ENCODE measurements at regions not wholly inside any gene's neighbourhood (a gene's known extent, or its start where the extent isn't known, plus 50 kb on each side); places are given as distances from the start of the nearest gene placed in this dataset.
"Not testable (repeated sequence)": the region's sequence is repeated elsewhere in the genome, so short reads cannot be mapped to it uniquely, and the experiment has no call there.

DNA sequence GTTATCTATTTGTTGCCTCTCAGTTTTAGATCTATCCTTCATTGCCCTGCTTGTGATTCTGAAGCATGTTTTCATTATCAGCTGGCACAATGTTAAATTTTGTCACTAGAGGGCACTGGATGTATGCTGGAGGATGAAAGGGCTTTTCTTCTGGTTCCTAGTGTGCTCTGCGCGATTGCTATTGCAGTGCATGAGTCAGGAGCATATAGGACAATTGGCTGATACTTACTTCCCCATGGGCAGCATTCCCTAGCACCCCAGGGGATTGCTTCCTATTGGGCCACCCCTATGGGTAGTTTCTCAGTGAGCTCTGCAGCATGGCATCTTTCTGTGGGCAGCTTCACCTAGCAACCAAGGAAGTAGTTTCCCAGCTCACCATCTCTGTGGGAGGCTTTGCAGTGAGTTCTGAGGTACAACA lies 280.3 kb upstream of the SYNCRIP start:
- H3K27me3 ChIP-seq (ENCODE audit: control insufficient read depth, insufficient read depth, low read length) = no peaks in the 10 kb centered on the region
- H3K9me3 ChIP-seq (ENCODE audit: control insufficient read depth, insufficient read depth, low read length) = no peaks in the 10 kb centered on the region
- H3K36me3 ChIP-seq (ENCODE audit: control insufficient read depth, insufficient read depth, low read length) = no peaks in the 10 kb centered on the region
- H3K4me1 ChIP-seq (ENCODE audit: control insufficient read depth, insufficient read depth, low read length) = no peaks in the 10 kb centered on the region
- H3K9ac ChIP-seq (ENCODE audit: low read depth, low read length) = no peak overlapping the region
- no peak overlapping the region for H3K4me3 ChIP-seq (ENCODE audit: low read depth, low read length)

DNA sequence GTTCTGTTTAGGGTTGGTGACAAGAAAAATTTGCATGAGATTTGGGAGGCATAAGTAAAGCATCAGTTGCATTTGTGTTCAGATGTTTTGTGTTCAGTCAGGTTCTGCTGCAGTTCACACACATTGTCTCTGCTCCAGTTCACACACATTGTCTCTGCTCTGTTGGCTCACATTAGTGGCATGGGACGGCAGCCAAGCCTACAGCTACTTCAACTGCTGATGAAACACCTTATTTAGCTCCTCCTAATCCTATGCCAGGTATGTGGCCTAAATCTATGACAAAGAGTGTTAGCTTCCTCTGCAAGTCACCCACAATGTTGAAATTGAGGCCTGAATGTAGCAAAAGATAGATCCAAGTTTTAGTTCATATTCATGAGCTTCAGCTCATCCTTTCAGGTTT lies 278.1 kb upstream of the SYNCRIP start:
- Histone ChIP-seq H3K9ac (ENCODE audit: low read depth, low read length) (no peak overlapping the region), H3K27me3 (ENCODE audit: control insufficient read depth, insufficient read depth, low read length) (no peaks in the 10 kb centered on the region), H3K4me1 (ENCODE audit: control insufficient read depth, insufficient read depth, low read length) (no peaks in the 10 kb centered on the region), H3K4me3 (ENCODE audit: low read depth, low read length) (no peak overlapping the region), H3K36me3 (ENCODE audit: control insufficient read depth, insufficient read depth, low read length) (no peaks in the 10 kb centered on the region), H3K9me3 (ENCODE audit: control insufficient read depth, insufficient read depth, low read length) (no peaks in the 10 kb centered on the region)

DNA sequence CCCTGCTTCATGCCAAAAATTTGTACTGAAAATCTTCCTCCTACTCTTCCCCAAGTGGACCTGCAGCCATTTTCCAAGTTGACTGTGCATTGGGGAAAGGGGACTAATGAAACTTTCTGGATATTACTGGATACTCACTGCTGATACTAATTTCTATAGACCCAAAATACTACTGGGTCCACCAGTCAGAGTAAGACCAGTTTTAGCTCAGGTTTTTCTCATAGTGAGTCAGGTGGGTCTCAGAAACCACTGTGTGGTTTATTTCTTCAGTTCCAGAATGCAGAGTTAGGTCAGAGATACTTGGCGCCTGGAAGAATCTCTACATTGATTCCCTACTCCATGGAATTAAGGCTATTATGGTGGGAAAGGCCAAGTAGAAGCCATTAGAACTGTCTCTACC lies 274.8 kb upstream of the SYNCRIP start:
- Histone ChIP-seq H3K9me3 (ENCODE audit: control insufficient read depth, insufficient read depth, low read length) (no peaks in the 10 kb centered on the region), H3K36me3 (ENCODE audit: control insufficient read depth, insufficient read depth, low read length) (no peaks in the 10 kb centered on the region), H3K9ac (ENCODE audit: low read depth, low read length) (no peak overlapping the region), H3K4me1 (ENCODE audit: control insufficient read depth, insufficient read depth, low read length) (no peaks in the 10 kb centered on the region), H3K27me3 (ENCODE audit: control insufficient read depth, insufficient read depth, low read length) (no peaks in the 10 kb centered on the region), H3K4me3 (ENCODE audit: low read depth, low read length) (no peak overlapping the region)

- peaks cover 2% of the 10 kb centered on the region for H3K4me1 ChIP-seq (ENCODE audit: control insufficient read depth, insufficient read depth, low read length)
- no peak overlapping the region for H3K9ac ChIP-seq (ENCODE audit: low read depth, low read length)
- H3K9me3 ChIP-seq (ENCODE audit: control insufficient read depth, insufficient read depth, low read length) = no peaks in the 10 kb centered on the region
- no peaks in the 10 kb centered on the region for H3K27me3 ChIP-seq (ENCODE audit: control insufficient read depth, insufficient read depth, low read length)
- H3K4me3 ChIP-seq (ENCODE audit: low read depth, low read length) = no peak overlapping the region
- no peaks in the 10 kb centered on the region for H3K36me3 ChIP-seq (ENCODE audit: control insufficient read depth, insufficient read depth, low read length)
Observed at GRCh38 chr6:85913001-85913400, 270.3 kb upstream of the SYNCRIP start.

- no peaks in the 10 kb centered on the region for H3K36me3 ChIP-seq (ENCODE audit: control insufficient read depth, insufficient read depth, low read length)
- H3K9ac ChIP-seq (ENCODE audit: low read depth, low read length) = no peak overlapping the region
- H3K4me1 ChIP-seq (ENCODE audit: control insufficient read depth, insufficient read depth, low read length) = peaks cover 2% of the 10 kb centered on the region
- H3K9me3 ChIP-seq (ENCODE audit: control insufficient read depth, insufficient read depth, low read length) = no peaks in the 10 kb centered on the region
- H3K4me3 ChIP-seq (ENCODE audit: low read depth, low read length) = no peak overlapping the region
- no peaks in the 10 kb centered on the region for H3K27me3 ChIP-seq (ENCODE audit: control insufficient read depth, insufficient read depth, low read length)
Observed at GRCh38 chr6:85912582-85912981, 269.9 kb upstream of the SYNCRIP start.

- no peak overlapping the region for H3K9ac ChIP-seq (ENCODE audit: low read depth, low read length)
- H3K9me3 ChIP-seq (ENCODE audit: control insufficient read depth, insufficient read depth, low read length) = no peaks in the 10 kb centered on the region
- no peaks in the 10 kb centered on the region for H3K27me3 ChIP-seq (ENCODE audit: control insufficient read depth, insufficient read depth, low read length)
- peaks cover 2% of the 10 kb centered on the region for H3K4me1 ChIP-seq (ENCODE audit: control insufficient read depth, insufficient read depth, low read length)
- no peaks in the 10 kb centered on the region for H3K36me3 ChIP-seq (ENCODE audit: control insufficient read depth, insufficient read depth, low read length)
- H3K4me3 ChIP-seq (ENCODE audit: low read depth, low read length) = no peak overlapping the region
Observed at GRCh38 chr6:85911067-85911466, 268.4 kb upstream of the SYNCRIP start.

DNA sequence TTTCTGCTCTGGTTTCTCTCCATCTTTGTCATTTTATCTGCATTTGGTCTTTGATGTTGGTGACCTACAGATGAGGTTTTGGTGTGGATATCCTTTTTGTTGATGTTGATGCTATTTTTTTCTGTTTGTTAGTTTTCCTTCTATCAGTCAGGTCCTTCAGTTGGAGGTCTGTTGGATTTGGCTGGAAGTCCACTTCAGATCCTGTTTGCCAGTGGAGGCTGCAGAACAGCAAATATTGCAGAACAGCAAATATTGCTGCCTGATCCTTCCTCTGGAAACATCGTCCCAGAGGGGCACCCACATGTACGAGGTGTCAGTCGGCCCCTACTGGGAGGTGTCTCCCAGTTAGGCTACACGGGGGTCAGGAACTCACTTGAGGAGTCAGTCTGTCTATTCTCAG lies 265.4 kb upstream of the SYNCRIP start:
- not testable (repeated sequence) for H3K9me3 ChIP-seq (ENCODE audit: control insufficient read depth, insufficient read depth, low read length); H3K4me1 ChIP-seq (ENCODE audit: control insufficient read depth, insufficient read depth, low read length); H3K4me3 ChIP-seq (ENCODE audit: low read depth, low read length); H3K27me3 ChIP-seq (ENCODE audit: control insufficient read depth, insufficient read depth, low read length); H3K9ac ChIP-seq (ENCODE audit: low read depth, low read length); H3K36me3 ChIP-seq (ENCODE audit: control insufficient read depth, insufficient read depth, low read length)

- H3K36me3 ChIP-seq (ENCODE audit: control insufficient read depth, insufficient read depth, low read length) = no peaks in the 10 kb centered on the region
- peaks cover 2% of the 10 kb centered on the region for H3K4me1 ChIP-seq (ENCODE audit: control insufficient read depth, insufficient read depth, low read length)
- H3K4me3 ChIP-seq (ENCODE audit: low read depth, low read length) = no peak overlapping the region
- H3K9ac ChIP-seq (ENCODE audit: low read depth, low read length) = no peak overlapping the region
- no peaks in the 10 kb centered on the region for H3K27me3 ChIP-seq (ENCODE audit: control insufficient read depth, insufficient read depth, low read length)
- H3K9me3 ChIP-seq (ENCODE audit: control insufficient read depth, insufficient read depth, low read length) = no peaks in the 10 kb centered on the region
Observed at GRCh38 chr6:85892346-85892745, 249.7 kb upstream of the SYNCRIP start.

DNA sequence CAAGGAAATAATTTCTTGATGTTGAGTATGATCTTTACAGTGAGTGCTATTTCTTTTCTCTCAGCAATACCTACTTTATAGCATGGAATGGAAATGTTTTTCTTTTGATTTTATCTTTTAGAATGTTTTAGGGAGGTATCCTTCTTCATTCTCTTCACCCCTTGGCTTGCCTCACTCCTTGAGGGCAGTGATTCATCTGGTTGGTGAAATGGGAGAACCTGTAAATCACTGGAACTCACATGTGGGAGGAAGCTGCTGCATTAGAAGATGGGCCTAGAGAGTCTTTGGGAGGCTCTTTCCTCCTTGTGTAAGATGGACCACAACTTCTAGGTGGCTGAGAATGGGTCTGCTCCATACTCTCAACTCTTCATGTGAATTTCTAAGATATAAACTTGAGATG lies 244.8 kb upstream of the SYNCRIP start:
- Histone ChIP-seq H3K4me1 (ENCODE audit: control insufficient read depth, insufficient read depth, low read length) (no peaks in the 10 kb centered on the region), H3K36me3 (ENCODE audit: control insufficient read depth, insufficient read depth, low read length) (no peaks in the 10 kb centered on the region), H3K9ac (ENCODE audit: low read depth, low read length) (no peak overlapping the region), H3K27me3 (ENCODE audit: control insufficient read depth, insufficient read depth, low read length) (no peaks in the 10 kb centered on the region), H3K4me3 (ENCODE audit: low read depth, low read length) (no peak overlapping the region), H3K9me3 (ENCODE audit: control insufficient read depth, insufficient read depth, low read length) (no peaks in the 10 kb centered on the region)

- Histone ChIP-seq H3K9ac (ENCODE audit: low read depth, low read length) (no peak overlapping the region), H3K4me3 (ENCODE audit: low read depth, low read length) (no peak overlapping the region)
Observed at GRCh38 chr6:85868685-85869084, 226.0 kb upstream of the SYNCRIP start.

GRCh38 chr6:85867595-85867994 lies 224.9 kb upstream of the SYNCRIP start:
- H3K27me3 ChIP-seq (ENCODE audit: control insufficient read depth, insufficient read depth, low read length) = no peaks in the 10 kb centered on the region
- no peaks in the 10 kb centered on the region for H3K9me3 ChIP-seq (ENCODE audit: control insufficient read depth, insufficient read depth, low read length)
- H3K9ac ChIP-seq (ENCODE audit: low read depth, low read length) = no peak overlapping the region
- no peak overlapping the region for H3K4me3 ChIP-seq (ENCODE audit: low read depth, low read length)
- H3K4me1 ChIP-seq (ENCODE audit: control insufficient read depth, insufficient read depth, low read length) = no peaks in the 10 kb centered on the region
- no peaks in the 10 kb centered on the region for H3K36me3 ChIP-seq (ENCODE audit: control insufficient read depth, insufficient read depth, low read length)

More at GRCh38 chr6:85868685-85869084, 226.0 kb upstream of the SYNCRIP start:
- H3K36me3 ChIP-seq (ENCODE audit: control insufficient read depth, insufficient read depth, low read length) = no peaks in the 10 kb centered on the region
- no peaks in the 10 kb centered on the region for H3K9me3 ChIP-seq (ENCODE audit: control insufficient read depth, insufficient read depth, low read length)
- no peaks in the 10 kb centered on the region for H3K27me3 ChIP-seq (ENCODE audit: control insufficient read depth, insufficient read depth, low read length)
- H3K4me1 ChIP-seq (ENCODE audit: control insufficient read depth, insufficient read depth, low read length) = no peaks in the 10 kb centered on the region

- Histone ChIP-seq H3K4me3 (ENCODE audit: low read depth, low read length) (no peak overlapping the region), H3K9ac (ENCODE audit: low read depth, low read length) (no peak overlapping the region), H3K27me3 (ENCODE audit: control insufficient read depth, insufficient read depth, low read length) (no peaks in the 10 kb centered on the region), H3K4me1 (ENCODE audit: control insufficient read depth, insufficient read depth, low read length) (no peaks in the 10 kb centered on the region), H3K9me3 (ENCODE audit: control insufficient read depth, insufficient read depth, low read length) (no peaks in the 10 kb centered on the region), H3K36me3 (ENCODE audit: control insufficient read depth, insufficient read depth, low read length) (no peaks in the 10 kb centered on the region)
Observed at GRCh38 chr6:85866758-85867401, 224.2 kb upstream of the SYNCRIP start.
